ENCODE measurements at regions not wholly inside any gene's neighbourhood (a gene's known extent, or its start where the extent isn't known, plus 50 kb on each side); places are given as distances from the start of the nearest gene placed in this dataset.
A peak's percentile ranks its signal among the peaks of the same experiment; 100 is the strongest.

- H3K4me1 ChIP-seq (ENCODE audit: control insufficient read depth, extremely low read depth, insufficient read depth, low read length): peaks cover 14% of the 10 kb centered on the region
- no peaks in the 10 kb centered on the region for H3K9me3 ChIP-seq (ENCODE audit: control insufficient read depth, low read depth, low read length)
- H3K36me3 ChIP-seq (ENCODE audit: control insufficient read depth in 2 of 2, extremely low read depth in 1 of 2, insufficient read depth in 2 of 2, low read length in 2 of 2): no peaks in the 10 kb centered on the region
- no peak overlapping the region for H3K4me2 ChIP-seq (ENCODE audit: control insufficient read depth, extremely low read depth, insufficient read depth, low read depth, low read length)
- dilution Hi-C loops (cut with MboI; ENCODE audit: extremely low pct_ligation_motif_present, low sequenced_read_pairs): no loop called here
- H3K27me3 ChIP-seq (ENCODE audit: control insufficient read depth, extremely low read depth, insufficient read depth, low read length): no peaks in the 10 kb centered on the region
- no peak overlapping the region for H3K9ac ChIP-seq (ENCODE audit: control insufficient read depth, extremely low read depth, insufficient read depth, low read length)
- DNase-seq (ENCODE audit: low read depth, low spot score) (no peak), FAIRE-seq (no peak)
- no peak overlapping the region for H3K4me3 ChIP-seq (ENCODE audit: control insufficient read depth in 2 of 3, extremely low read depth in 1 of 3, insufficient read depth in 2 of 3, low read depth in 1 of 3, low read length in 3 of 3)
- H3K27ac ChIP-seq (ENCODE audit: control insufficient read depth, insufficient read depth, low read length): no peak overlapping the region
- H3K79me2 ChIP-seq (ENCODE audit: control insufficient read depth, insufficient read depth, low read length): no peaks in the 10 kb centered on the region
- TF ChIP-seq EZH2 (IDR thresholded peaks at IDR 0.05; ENCODE audit: low read length) (no peak), CTCF (optimal IDR thresholded peaks at IDR 0.05 in 1 of 3, IDR thresholded peaks at IDR 0.05 in 1 of 3, conservative IDR thresholded peaks at IDR 0.05 in 1 of 3; ENCODE audit: extremely low read depth in 1 of 3, insufficient read depth in 2 of 3, low read length in 3 of 3) (no peak)
- H2AFZ ChIP-seq (ENCODE audit: control insufficient read depth, low read length): no peak overlapping the region
- H4K20me1 ChIP-seq (ENCODE audit: control insufficient read depth, extremely low read depth, insufficient read depth, low read length): no peaks in the 10 kb centered on the region
- no peaks in the 10 kb centered on the region for H3K9me1 ChIP-seq (ENCODE audit: control insufficient read depth, extremely low read depth, insufficient read depth, low read length)
Measured at GRCh38 chr4:159480826-159481225, 377.9 kb downstream of the RAPGEF2 start.

- Histone ChIP-seq H2AFZ (ENCODE audit: control insufficient read depth, low read length) (no peak overlapping the region), H3K4me3 (ENCODE audit: control insufficient read depth in 2 of 3, extremely low read depth in 1 of 3, insufficient read depth in 2 of 3, low read depth in 1 of 3, low read length in 3 of 3) (no peak overlapping the region), H3K4me2 (ENCODE audit: control insufficient read depth, extremely low read depth, insufficient read depth, low read depth, low read length) (no peak overlapping the region), H4K20me1 (ENCODE audit: control insufficient read depth, extremely low read depth, insufficient read depth, low read length) (no peaks in the 10 kb centered on the region), H3K4me1 (ENCODE audit: control insufficient read depth, extremely low read depth, insufficient read depth, low read length) (peaks cover 14% of the 10 kb centered on the region), H3K27me3 (ENCODE audit: control insufficient read depth, extremely low read depth, insufficient read depth, low read length) (no peaks in the 10 kb centered on the region), H3K79me2 (ENCODE audit: control insufficient read depth, insufficient read depth, low read length) (no peaks in the 10 kb centered on the region), H3K9ac (ENCODE audit: control insufficient read depth, extremely low read depth, insufficient read depth, low read length) (no peak overlapping the region), H3K27ac (ENCODE audit: control insufficient read depth, insufficient read depth, low read length) (no peak overlapping the region), H3K9me1 (ENCODE audit: control insufficient read depth, extremely low read depth, insufficient read depth, low read length) (no peaks in the 10 kb centered on the region), H3K9me3 (ENCODE audit: control insufficient read depth, low read depth, low read length) (no peaks in the 10 kb centered on the region), H3K36me3 (ENCODE audit: control insufficient read depth in 2 of 2, extremely low read depth in 1 of 2, insufficient read depth in 2 of 2, low read length in 2 of 2) (no peaks in the 10 kb centered on the region)
- dilution Hi-C loops (cut with MboI; ENCODE audit: extremely low pct_ligation_motif_present, low sequenced_read_pairs): no loop called here
- DNase-seq (ENCODE audit: low read depth, low spot score) (peak; percentile 86), FAIRE-seq (peak; percentile 53)
- TF ChIP-seq CTCF (optimal IDR thresholded peaks at IDR 0.05 in 1 of 3, IDR thresholded peaks at IDR 0.05 in 1 of 3, conservative IDR thresholded peaks at IDR 0.05 in 1 of 3; ENCODE audit: extremely low read depth in 1 of 3, insufficient read depth in 2 of 3, low read length in 3 of 3) (no peak), EZH2 (IDR thresholded peaks at IDR 0.05; ENCODE audit: low read length) (no peak)
Measured at GRCh38 chr4:159481936-159482335, 379.1 kb downstream of the RAPGEF2 start.

Measured in keratinocyte (primary cell).